OCI-LY1 (cell line): ENCODE measurements at regions not wholly inside any gene's neighbourhood (a gene's known extent, or its start where the extent isn't known, plus 50 kb on each side); places are given as distances from the start of the nearest gene placed in this dataset.

ENCODE experiments used
- H2AFZ ChIP-seq: fragments of 200-600 bp; sonication (generic), shearing (Covaris generic); 2 replicates; pipeline ENCODE4 v1.6.0; 2014; ENCODE audit warnings: antibody characterized with exemption, mild to moderate bottlenecking, low read length
- H3F3A ChIP-seq: fragments of 200-600 bp; sonication (generic), shearing (Covaris generic); 2 replicates; pipeline ENCODE4 v1.6.0; 2014; ENCODE audit warnings: mild to moderate bottlenecking, antibody characterized with exemption, low read length, moderate library complexity; ENCODE audit not compliant: insufficient read depth
- H3K27ac ChIP-seq: fragments of 200-600 bp; sonication (generic); 2 replicates; pipeline ENCODE4 v1.5.1; 2014; ENCODE audit warnings: low read length, mixed run types, mild to moderate bottlenecking, low read depth; ENCODE audit not compliant: poor library complexity, severe bottlenecking
- H3K27me3 ChIP-seq: fragments of 200-600 bp; sonication (generic); 2 replicates; pipeline ENCODE4 v1.6.0; 2014; ENCODE audit warnings: antibody characterized with exemption, mild to moderate bottlenecking, low read length, moderate library complexity; ENCODE audit not compliant: insufficient read depth
- H3K36me3 ChIP-seq: fragments of 200-600 bp; sonication (generic); 2 replicates; pipeline ENCODE4 v1.6.1; 2014; ENCODE audit warnings: mild to moderate bottlenecking, antibody characterized with exemption, low read length, moderate library complexity, mixed read lengths; ENCODE audit not compliant: insufficient read depth
- H3K4me1 ChIP-seq: fragments of 200-600 bp; sonication (generic); 2 replicates; pipeline ENCODE4 v1.5.1; 2014; ENCODE audit warnings: mild to moderate bottlenecking, low read length, moderate library complexity; ENCODE audit not compliant: insufficient read depth, severe bottlenecking
- H3K4me2 ChIP-seq: fragments of 200-600 bp; sonication (generic), shearing (Covaris generic); 2 replicates; pipeline ENCODE4 v1.6.1; 2014; ENCODE audit warnings: low read length
- H3K4me3 ChIP-seq: fragments of 200-600 bp; sonication (generic); 2 replicates; pipeline ENCODE4 v1.5.1; 2014; ENCODE audit warnings: low read length, low read depth, mild to moderate bottlenecking, mixed read lengths; ENCODE audit not compliant: poor library complexity, severe bottlenecking
- H3K79me2 ChIP-seq: fragments of 200-600 bp; shearing (Covaris generic); 2 replicates; pipeline ENCODE4 v1.6.1; 2016; ENCODE audit warnings: mixed run types, low read length, mixed read lengths; ENCODE audit not compliant: insufficient read depth
- H3K9ac ChIP-seq: fragments of 200-600 bp; sonication (generic), shearing (Covaris generic); 2 replicates; pipeline ENCODE4 v1.6.1; 2014; ENCODE audit warnings: mild to moderate bottlenecking, low read length, mixed read lengths
- H3K9me2 ChIP-seq: fragments of 200-600 bp; sonication (generic), shearing (Covaris generic); 2 replicates; pipeline ENCODE4 v1.6.1; 2014; ENCODE audit warnings: low read depth, mild to moderate bottlenecking, low read length, mixed read lengths
- H3K9me3 ChIP-seq: fragments of 200-600 bp; shearing (Covaris generic); 2 replicates; pipeline ENCODE4 v1.6.1; 2014; ENCODE audit warnings: low read length, mixed read lengths
- H4K20me1 ChIP-seq: fragments of 200-600 bp; sonication (generic), shearing (Covaris generic); 2 replicates; pipeline ENCODE4 v1.6.0; 2016; ENCODE audit warnings: mild to moderate bottlenecking, low read length; ENCODE audit not compliant: insufficient read depth
- EZH2 ChIP-seq: fragments of 200-600 bp; sonication (generic), shearing (Covaris generic); IDR thresholded peaks from 2 replicates; pipeline ENCODE4 v1.8.0; 2017; ENCODE audit warnings: borderline replicate concordance, mixed run types, mild to moderate bottlenecking, antibody characterized with exemption, low read length, moderate library complexity, mixed read lengths
- TF ChIP-seq, protein P1 (sequence below): fragments of 200-600 bp; sonication (generic), shearing (Covaris generic); IDR thresholded peaks from 2 replicates; pipeline ENCODE4 v1.5.1; 2017; ENCODE audit warnings: mild to moderate bottlenecking, antibody characterized with exemption, low read length, moderate library complexity, mixed read lengths

DNA sequence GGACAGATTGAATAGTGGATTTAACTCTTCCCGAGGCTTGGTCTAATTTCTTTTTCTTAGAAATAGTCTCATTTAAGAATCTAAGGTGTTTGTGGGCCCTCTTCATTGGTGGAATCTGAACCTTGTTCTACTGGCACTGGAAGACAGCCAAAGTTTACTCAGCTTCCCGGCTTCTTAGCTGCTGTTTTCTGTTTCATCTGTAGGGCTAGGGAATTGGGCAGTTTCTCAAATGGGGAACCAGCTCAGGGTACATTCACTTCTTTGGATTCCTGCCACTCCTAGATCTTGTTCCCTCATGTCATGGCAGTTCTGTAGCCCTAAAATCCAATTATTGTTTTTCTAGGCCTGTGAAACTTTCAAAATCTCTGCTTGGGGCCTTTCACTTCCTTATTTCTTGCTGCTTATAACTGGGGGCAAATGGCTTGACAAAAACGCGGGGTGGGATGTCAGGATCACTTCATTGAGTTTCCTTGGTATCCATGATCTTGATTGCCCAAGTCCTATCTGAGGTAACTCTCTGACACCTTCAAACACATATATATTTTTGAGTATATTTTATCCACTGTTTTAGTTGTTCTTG is 985.0 kb downstream of the C4orf33 start:
- H3K79me2 ChIP-seq: no peaks in the 10 kb centered on the region
- no peak overlapping the region for H3K4me3 ChIP-seq
- no peaks in the 10 kb centered on the region for H3F3A ChIP-seq
- H3K9me2 ChIP-seq: no peaks in the 10 kb centered on the region
- H3K9ac ChIP-seq: no peak overlapping the region
- H3K9me3 ChIP-seq: no peaks in the 10 kb centered on the region
- H4K20me1 ChIP-seq: no peaks in the 10 kb centered on the region
- H3K27ac ChIP-seq: no peak overlapping the region
- TF ChIP-seq, protein P1, sequence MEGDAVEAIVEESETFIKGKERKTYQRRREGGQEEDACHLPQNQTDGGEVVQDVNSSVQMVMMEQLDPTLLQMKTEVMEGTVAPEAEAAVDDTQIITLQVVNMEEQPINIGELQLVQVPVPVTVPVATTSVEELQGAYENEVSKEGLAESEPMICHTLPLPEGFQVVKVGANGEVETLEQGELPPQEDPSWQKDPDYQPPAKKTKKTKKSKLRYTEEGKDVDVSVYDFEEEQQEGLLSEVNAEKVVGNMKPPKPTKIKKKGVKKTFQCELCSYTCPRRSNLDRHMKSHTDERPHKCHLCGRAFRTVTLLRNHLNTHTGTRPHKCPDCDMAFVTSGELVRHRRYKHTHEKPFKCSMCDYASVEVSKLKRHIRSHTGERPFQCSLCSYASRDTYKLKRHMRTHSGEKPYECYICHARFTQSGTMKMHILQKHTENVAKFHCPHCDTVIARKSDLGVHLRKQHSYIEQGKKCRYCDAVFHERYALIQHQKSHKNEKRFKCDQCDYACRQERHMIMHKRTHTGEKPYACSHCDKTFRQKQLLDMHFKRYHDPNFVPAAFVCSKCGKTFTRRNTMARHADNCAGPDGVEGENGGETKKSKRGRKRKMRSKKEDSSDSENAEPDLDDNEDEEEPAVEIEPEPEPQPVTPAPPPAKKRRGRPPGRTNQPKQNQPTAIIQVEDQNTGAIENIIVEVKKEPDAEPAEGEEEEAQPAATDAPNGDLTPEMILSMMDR: no peak
- TF ChIP-seq EZH2: no peak
- no peak overlapping the region for H2AFZ ChIP-seq
- no peaks in the 10 kb centered on the region for H3K4me1 ChIP-seq
- no peaks in the 10 kb centered on the region for H3K27me3 ChIP-seq
- no peak overlapping the region for H3K4me2 ChIP-seq
- no peaks in the 10 kb centered on the region for H3K36me3 ChIP-seq

DNA sequence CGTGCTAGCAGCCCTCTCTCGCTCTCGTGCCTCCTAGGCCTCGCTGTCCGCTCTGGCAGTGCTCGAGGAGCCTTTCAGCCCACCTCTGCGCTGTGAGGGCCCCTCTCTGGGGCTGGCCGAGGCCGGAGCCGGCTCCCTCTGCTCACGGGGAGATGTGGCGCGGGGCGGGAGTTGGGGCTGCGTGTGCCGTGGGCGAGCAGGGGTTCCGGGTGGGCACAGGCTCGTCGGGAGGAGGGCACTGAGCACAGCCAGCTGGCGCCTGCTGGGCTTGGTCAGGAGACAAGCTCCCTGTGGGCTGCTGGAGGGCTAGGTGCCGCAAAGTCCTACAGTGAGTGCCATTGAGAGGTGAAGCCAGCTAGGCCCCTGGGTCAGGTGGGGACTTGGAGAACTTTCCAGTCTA is 994.5 kb downstream of the C4orf33 start:
- Histone ChIP-seq H3K79me2 (no peaks in the 10 kb centered on the region), H3F3A (no peaks in the 10 kb centered on the region), H3K4me1 (no peaks in the 10 kb centered on the region), H3K9ac (no peak overlapping the region), H4K20me1 (no peaks in the 10 kb centered on the region), H3K4me3 (no peak overlapping the region), H3K27ac (no peak overlapping the region), H2AFZ (no peak overlapping the region), H3K9me3 (no peaks in the 10 kb centered on the region), H3K36me3 (no peaks in the 10 kb centered on the region), H3K27me3 (no peaks in the 10 kb centered on the region), H3K9me2 (no peaks in the 10 kb centered on the region), H3K4me2 (no peak overlapping the region)
- TF ChIP-seq EZH2: no peak
- TF ChIP-seq, protein P1: no peak

DNA sequence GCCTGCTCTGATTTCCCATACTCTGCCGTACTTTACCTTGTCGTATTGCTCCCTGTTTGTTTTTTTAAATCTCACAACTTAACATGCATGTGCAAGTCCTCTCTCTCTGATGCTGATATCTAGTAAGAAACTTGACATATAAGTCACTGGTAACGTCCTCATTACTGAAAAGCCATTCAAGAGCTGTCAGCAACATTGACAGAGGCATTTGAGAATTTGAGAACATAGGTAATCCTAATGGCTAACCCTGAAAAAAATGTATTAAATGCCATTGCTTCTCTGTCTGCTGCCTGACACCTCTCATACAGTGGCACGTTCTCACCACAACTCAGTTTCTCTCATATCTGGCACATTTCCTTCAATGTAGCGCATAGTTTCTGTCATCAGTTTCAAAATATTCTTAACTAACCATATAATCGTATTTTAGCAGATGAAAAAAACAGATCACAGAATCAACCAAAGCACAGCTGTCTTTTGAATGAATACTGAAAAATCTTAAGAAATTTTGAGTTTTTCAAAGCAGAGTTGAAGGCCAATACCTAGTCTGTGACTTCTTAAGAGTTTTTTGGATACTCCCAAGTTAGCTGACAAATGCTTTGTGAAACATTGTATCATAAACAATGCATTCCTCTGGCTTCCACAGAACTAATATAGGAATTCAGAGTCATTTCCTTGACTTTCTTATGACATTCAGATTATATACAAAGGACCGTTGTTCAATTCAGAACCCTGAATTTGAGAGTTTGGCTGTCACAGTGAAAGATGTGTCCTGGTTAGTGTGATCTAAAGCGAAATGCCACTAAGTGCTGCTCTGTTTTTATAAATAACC is 996.4 kb downstream of the C4orf33 start:
- Histone ChIP-seq H4K20me1 (no peaks in the 10 kb centered on the region), H3K4me3 (no peak overlapping the region), H3F3A (no peaks in the 10 kb centered on the region), H3K4me1 (no peaks in the 10 kb centered on the region), H3K79me2 (no peaks in the 10 kb centered on the region), H3K9me3 (no peaks in the 10 kb centered on the region), H3K36me3 (no peaks in the 10 kb centered on the region), H3K9me2 (no peaks in the 10 kb centered on the region), H3K27ac (no peak overlapping the region), H3K27me3 (no peaks in the 10 kb centered on the region), H3K4me2 (no peak overlapping the region), H3K9ac (no peak overlapping the region), H2AFZ (no peak overlapping the region)
- TF ChIP-seq EZH2: no peak
- TF ChIP-seq, protein P1: no peak
